ENCODE measurements at regions not wholly inside any gene's neighbourhood (a gene's known extent, or its start where the extent isn't known, plus 50 kb on each side); places are given as distances from the start of the nearest gene placed in this dataset.

- TF ChIP-seq CTCF (IDR thresholded peaks at IDR 0.05) (no peak), ZFX (IDR thresholded peaks at IDR 0.05; ENCODE audit: borderline replicate concordance) (no peak)
Measured at GRCh38 chr5:96209829-96210228, 223.2 kb downstream of the PCSK1 start.
